GM19240 (cell line): ENCODE measurements at regions not wholly inside any gene's neighbourhood (a gene's known extent, or its start where the extent isn't known, plus 50 kb on each side); places are given as distances from the start of the nearest gene placed in this dataset.

Source experiments
- DNase-seq: peaks from one replicate; pipeline ENCODE4 v3.0.0; 2011; ENCODE audit warnings: low spot score; ENCODE audit not compliant: insufficient read length

DNA sequence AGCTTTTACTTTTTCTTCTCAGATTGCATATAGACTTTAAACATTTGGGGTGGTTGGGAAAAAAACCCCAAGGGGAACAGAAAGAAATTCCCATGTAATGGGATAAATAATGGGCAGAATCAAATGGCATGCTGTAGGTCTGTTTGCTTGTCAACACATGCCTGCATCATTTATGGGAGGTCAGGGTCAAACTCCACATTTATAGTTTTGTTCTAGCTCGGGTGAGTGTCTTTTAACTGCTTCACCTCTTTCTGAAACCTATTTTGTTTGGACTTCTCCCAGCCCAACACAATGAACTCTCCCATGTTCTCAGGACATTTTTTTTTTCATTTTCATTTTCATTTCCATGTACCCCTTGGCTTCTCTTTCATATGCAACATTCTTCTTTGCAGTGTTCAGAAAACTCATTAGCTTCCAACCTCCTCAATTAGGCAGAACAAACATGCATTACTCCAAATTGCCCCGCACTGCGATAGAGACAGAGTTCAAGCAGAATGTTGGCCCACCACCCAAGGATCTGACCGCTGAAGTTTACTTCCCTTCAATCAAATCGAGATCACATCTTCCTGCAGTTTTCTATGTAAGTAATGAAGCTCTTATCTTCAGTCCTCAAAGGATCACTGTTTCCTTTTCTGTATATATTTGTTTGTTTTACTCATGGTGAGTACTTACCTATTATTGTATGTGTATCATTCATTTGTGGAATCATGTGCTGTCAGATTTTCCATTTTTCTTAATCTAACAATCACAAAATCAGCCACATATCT, 354.6 kb downstream of the ZSWIM6 start:
- DNase-seq = no peak

DNA sequence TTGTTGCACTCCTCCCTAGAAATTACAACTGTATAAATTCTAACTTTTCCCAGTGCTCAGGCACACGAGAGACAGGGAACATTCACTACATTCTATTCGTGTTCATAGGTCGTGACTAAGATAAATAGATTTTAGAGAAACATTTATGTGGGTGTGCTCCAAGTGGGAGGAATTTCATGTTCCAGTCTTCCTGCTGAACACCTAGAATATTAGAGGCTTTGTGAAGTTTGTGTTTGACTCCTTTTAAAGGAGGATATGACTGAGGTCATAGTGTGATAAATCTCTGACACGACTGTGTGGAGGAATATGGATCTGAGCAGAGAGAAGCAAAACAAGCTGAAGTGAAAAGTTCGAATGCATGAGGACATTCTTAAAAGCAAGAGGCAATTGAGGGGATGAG, 355.3 kb downstream of the ZSWIM6 start:
- DNase-seq = no peak

DNA sequence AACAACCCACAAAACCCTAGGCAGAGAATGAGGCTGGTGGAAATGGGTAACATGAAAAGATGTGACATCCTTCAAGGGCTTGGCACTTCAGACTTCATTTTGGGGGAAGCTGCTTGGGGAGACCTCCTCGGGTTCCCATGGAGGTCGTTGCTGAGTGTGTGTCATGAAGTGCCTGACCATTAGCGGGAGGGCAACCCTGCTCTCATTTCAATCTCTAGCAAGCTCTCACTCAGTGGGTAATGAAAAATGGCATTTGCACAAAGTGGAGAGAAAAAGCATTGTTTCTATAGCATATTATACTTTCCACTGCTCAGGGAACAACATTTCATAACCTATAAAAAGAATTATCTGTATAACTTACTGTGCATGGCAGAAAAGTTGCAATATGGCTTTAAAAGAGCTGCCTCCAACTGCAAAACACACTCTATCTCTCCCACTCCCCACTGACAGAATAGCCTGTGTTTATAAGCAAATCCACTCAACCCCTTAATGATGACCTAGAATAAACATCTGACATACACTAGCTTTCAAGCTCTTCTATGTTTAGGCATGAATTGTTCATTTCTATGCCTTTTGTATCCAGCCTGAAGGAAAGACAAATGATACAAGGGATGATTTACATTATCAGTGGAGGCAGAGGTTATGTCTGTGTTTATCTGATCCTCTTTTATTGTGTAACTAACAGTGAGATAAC, 357.2 kb downstream of the ZSWIM6 start:
- no peak for DNase-seq

DNA sequence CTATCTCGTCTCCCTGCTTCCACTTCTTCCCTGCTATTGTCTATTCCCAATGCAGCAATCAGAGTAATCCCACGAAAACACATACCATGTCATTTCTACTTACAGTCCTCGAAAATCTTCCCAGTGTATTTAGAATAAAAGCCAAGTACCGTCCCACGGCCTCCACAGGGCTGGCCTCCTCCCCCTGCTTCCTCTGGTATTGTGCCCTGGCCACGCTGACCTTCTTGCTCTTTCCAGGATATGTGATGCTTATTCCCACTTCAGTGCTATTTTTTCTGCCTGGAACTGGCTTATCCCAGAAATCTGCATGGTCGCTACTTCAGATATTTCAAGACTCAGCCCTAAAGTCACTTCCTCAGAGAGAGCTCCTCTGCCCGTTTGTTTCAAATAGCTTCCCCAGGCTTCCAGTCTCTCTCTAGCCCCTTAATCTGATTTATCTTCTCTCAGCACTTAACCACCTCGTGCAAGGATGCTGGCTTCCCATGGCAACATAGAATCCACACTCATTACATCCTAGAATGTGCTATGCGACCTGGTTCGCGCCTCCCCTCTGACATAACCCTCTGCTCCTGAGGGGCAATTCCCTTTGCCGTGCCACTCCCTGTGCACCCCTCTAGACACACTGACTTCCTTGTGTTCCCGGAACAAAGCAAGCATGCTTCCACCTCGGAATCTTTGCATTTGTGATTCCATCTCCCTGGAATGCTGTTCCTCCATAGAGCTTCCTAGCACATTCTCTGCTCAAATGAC, 365.9 kb downstream of the ZSWIM6 start:
- DNase-seq = no peak

DNA sequence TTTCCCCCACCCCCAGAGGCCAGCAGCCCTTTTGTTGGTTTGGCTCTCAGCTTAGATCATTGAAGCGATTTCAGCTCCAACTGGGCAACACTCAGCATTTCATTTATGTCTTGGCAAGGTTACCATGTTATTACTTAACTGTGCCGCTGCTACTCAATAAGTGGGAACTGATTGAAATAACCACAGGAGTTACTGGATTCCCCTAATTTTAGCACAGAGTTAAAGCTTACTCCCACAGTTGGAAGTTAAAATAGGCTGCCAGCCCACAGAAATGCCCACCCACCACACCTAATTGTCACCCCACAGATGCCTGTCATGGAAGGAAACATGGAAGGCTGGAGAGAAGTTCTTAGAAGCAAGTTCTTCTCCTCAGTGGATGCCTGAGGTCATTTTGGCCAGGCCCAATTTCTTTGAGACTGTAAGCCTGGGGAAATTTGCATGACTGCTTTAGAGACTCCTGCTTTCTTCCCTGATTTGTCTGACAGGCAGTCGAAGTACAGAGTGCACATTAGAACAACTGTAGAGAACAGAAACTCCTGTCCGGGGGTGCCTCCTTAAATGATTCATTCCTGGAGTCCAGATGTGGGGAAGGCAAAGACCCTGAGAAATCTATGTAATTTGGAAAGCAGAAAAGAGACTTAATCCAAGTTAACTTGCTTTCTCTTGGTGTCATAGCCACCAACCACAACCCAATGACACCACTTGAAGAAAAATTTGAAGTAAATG, 370.0 kb downstream of the ZSWIM6 start:
- DNase-seq = peak; percentile 22

DNA sequence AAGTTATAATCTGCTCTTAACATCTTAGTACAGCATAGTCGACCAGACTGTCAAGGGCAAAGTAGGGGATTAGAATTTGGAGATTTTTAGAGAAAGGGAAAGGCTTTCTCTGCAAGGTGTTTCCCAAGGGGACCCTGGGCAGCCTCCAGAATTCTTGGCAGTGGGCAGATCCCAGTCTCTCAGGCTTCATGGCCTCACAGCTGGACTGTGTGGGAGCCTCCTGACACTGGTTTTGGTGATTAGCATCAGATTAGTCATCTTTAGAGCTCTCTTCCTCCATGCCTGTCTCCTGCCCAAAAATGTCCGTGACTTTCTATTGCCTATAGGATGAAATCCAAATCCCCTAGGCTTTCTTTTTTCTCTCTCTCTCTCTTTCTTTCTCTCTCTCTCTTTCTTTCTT, 370.7 kb downstream of the ZSWIM6 start:
- no peak for DNase-seq

DNA sequence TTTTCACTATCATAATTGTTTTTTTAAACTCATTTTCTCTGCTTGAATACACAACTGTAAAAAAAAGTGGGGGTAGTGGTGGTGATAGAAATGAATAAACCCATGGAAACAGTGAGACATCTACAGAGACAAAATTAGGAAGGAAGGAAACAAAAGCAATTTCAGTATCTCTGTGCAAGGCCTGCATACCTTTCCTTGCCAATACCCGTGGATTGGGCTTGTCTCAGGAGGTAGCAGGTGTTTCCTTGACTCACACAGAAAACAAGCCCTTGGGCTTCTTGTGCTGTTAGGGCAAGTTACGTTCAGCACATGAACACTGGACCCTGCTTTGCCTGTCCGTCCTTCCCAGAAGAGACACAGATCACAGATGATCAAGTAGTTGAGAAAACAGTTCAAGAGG, 372.2 kb downstream of the ZSWIM6 start:
- no peak for DNase-seq

DNA sequence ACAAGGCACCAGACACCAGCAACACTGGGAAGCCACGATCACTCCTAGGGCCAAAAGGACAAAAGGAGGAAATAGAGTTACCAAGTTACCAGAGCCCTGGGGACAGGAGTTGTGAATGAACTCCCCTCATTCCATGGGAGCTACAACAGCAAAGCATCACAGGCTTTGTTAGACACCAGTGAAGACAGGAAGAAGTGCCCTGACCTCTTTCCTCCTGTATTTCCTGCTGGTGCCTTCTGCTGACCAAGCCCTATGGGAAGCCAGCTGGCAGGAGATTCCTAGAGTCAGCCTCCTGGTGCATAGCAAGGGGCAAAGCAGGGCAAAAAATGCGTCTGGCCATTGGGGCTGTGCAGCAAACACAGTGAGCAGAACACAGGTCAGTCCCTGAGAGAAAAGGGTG, 374.7 kb downstream of the ZSWIM6 start:
- DNase-seq = no peak

DNA sequence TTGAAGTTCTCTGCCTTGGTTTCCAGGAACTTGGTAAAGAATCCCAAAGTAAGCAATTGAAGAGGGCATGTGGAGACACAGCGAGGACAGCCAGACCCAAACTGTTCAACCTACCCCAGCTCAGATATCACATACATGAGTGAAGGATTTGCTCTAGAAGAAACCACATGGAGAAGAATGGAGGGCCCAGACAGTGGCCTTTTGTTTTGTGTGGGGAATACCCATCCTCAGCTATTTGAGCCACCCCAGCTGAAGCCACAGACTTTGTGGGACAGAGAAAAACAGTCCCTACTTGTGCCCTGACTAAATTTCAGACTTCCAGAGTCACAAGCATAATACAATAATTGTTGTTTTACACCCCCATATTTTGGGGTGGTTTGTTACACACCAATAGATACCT, 387.1 kb downstream of the ZSWIM6 start:
- DNase-seq = no peak

DNA sequence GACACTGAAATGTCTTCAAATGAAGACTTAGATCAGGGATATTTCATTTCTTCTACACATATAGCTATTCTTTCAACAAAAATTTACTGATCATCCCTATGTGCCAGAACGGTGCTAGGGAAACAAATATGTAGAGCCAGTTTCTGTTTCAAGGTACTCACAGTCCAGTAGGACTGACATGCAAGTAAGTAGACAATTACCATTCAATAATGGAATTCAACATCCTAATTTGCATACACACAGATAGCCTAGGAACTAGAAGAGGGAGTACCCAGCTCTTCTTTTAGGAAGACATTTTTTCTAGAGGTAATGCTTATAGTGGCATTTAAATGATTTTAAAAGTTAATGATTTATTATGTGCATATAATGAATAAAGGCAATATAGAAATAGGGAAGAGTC, 388.8 kb downstream of the ZSWIM6 start:
- no peak for DNase-seq

DNA sequence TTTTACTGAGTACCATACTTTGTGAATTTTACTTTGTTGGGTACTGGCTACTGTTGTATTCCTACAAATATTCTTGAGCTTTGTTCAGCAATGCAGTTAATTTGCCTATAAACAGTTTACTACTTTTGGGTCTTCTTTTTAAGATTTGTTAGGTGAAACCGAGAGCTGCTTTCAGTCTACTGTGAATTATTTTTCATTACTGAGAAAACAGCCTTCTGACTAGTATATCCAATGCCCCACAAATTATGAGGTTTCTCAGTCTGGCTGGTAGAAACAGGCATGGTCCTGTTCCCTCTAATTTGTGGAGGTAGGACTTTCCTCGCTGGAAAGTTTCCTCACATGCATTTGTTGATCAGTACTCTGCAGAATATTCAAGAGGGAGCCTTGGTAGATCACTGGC, 392.0 kb downstream of the ZSWIM6 start:
- DNase-seq = no peak

DNA sequence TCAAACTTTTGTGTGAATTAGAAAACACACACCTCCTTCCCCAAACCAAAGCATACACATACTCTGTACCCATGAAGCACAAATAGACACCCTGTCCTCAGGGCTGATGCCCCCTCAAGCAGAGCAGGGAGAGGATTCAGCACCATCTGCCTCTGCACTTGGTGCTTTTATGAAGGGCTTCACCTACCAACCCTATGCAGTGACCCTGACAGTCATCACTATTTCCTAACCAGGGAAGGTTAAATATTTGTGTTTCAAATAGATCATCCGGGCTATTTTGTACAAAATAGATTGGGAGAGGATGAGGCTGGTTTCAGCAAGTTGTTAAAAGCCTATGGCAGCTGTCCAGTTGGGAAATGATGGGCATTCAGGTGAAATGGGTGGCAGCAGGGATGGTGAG, 396.2 kb downstream of the ZSWIM6 start:
- no peak for DNase-seq

DNA sequence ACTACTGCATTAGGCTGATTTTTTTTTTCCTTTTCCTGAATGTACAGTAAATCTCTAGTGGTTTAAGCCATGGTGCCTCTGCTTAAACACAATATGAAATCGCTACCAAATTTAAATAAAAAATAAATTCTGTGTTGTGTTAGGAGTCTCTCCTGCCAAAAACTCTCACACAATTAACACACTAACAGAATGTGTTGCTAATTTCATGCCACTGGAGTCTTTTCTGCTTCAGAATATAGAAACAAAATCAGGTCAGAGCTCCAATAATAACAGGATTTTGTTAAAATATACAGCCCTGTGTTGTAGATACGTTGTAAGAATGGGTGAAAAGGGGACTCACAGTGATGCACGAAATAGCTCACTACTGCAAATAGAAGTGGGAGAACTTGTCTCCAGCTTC, 398.8 kb downstream of the ZSWIM6 start:
- DNase-seq = no peak

DNA sequence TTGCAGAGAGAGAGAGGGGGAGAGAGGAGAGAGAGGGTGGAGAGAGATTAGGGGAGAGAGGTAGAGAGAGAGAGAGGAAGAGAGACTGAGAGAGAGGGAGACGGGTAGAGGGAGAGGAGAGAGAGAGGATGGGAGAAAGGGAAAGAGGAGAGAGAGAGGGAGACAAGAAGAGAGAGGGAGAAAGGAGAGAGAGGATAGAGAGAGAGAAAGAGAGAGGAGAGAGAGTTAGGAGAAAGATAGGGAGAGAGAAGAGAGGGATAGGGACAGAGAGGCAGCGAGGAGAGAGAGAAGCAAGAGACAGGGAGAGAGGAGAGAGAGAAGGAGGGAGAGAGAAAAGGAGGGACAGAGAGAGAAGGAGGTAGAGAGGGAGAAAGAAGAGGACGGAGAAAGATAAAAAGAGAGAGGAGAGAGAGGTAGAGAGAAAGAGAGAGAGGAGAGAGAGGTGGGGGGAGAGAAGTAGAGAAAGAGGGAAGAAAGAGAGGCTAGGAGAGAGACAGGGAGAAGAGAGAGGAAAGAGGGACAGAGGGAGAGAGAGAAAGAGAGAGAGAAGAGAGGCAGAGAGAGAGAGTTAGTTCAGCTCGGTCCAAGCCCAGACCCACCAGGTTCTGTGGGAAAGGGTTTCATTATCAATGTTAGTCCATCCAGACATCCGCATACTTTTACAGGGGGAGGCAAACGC, 399.3 kb downstream of the ZSWIM6 start:
- no peak for DNase-seq

DNA sequence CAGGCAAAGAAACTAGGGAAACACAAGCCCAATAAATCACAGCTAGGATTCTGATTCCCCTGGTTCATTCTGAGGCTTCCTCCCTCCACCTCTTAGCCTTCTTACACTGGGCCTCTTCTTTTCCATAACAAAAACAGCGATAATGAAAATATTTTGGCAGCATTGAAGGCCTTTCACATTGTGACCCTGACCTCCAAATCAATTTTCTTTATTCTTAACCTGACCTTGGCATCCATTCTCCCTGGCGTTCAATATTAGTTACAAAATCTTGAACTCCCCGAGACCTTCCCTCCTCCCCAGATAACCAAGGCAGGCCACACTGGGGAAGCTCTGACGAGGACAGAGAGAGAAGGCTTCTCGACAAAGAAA, 399.9 kb downstream of the ZSWIM6 start:
- DNase-seq = no peak

DNA sequence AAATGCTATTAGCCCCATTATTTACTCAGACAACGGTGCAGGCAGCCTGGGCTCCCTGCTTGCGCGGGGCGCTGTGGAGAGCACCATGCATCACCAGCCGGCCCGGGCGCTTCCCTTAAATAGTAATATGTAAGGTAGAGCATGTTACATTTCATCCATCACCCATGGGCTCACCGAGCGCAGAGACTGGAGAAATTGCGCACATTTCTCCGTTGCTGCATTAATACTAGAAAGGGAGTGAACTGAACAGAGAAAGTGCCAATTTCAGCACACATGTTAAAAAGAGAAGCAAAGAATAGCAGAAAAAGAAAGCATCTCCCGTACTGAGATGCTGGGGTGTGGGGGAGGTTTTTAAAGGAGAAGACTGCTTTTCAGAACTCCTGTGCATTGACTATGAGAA, 400.3 kb downstream of the ZSWIM6 start:
- DNase-seq = no peak

DNA sequence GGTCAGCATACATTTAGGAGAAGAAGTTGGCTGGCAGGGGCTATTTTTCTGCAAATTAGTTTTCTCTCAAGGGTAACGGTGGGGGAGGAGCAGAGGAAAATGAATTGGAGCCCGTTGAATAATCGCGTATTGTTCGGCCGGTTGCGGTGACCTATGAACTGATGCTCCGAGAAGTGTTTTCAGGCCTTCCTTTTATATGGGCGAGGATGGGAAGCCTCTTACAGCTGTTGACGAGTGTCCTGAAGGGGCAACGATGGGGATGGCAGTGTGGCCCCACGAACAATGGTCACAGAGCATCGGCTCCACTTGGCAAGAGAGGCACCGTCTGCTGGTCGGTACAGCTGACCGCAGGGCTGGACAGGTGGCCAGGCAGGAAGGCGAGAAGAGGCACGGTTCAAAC, 400.7 kb downstream of the ZSWIM6 start:
- DNase-seq = no peak

DNA sequence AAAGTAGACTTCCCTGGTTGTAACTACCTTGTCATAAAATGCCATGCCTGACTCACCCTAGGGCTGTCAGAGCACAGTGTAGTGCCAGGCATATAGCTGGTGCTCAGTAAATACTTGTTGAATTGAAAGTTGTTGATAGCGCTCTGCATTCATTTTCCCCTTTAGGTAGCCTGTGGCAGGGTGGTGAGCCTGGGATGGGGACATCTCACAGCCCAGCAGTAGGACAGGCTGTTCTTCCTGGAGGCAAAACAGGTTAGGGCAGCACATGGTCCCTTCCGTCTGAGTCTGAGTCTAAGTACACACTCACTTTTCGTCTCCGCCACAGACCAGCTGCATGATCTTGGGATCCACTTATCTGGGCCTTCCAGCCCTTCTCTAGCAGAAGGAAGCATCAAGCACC, 401.9 kb downstream of the ZSWIM6 start:
- DNase-seq = no peak

DNA sequence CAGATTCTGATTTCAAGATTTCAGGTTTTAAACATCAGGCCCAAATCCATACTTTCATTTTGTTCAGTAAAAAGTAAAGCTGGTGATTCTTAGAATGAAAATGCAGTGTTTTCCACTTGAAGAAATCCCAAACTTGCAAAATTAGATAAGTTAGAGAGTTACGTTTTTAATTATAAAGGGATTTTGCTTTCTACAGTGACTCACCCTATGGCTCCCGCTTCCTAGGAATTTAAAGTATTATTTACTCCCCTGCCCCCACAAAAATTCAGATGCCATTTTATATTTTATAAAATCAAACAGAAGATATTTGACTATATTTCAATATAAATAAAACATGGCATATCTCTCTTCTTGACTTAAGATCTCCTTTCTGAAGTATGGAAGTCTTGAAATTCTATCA, 402.9 kb downstream of the ZSWIM6 start:
- no peak for DNase-seq

DNA sequence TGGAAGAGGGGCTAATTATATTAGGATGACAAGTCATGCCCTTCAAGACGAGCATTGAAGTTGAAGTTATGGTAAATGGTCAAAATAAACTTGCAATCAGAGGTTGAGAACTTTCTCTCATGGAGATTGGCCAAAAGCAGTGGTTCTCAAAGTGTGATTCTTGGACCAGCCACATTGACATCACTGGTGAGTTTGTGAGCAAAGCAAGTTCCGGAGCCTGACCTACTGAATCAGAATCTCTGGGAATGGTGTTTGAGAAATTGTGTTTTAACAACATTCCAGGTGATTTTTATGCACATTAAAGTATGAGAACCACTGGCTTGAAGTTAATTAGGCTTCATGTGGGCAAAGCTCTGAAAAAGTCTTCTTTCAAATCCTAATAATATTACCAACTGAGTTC, 403.5 kb downstream of the ZSWIM6 start:
- no peak for DNase-seq

DNA sequence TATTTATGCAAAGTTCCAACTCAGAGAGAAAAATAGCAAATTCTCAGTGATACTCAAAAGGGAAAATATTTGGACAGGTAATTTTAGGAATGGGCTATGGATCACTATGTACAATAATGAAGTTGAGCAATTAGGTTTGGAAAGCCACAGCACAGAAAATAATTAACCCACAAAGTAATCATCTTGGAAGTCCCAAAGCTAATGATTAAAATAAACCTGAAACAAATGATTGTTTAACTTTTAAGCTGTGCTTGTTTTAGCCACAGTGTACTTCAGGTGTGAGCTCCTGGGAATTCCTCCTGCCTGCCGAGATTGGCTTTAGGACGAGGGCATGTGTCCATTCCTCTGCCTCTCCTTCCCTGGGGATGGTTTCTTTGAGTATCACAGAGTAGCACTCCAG, 403.9 kb downstream of the ZSWIM6 start:
- DNase-seq = no peak
